SK-N-SH (cell line): ENCODE measurements at regions not wholly inside any gene's neighbourhood (a gene's known extent, or its start where the extent isn't known, plus 50 kb on each side); places are given as distances from the start of the nearest gene placed in this dataset.

Experiments
- CTCF ChIA-PET: fragments of 300-600, 350-600 bp; formaldehyde crosslinking; extraction: SDS; loops from one replicate; lab custom pipeline; 2021; lab: Yijun Ruan, JAX
- POLR2A ChIA-PET: fragments of 350-600 bp; sonication (Branson Sonifier 250); formaldehyde crosslinking; extraction: SDS; loops from one replicate; lab custom pipeline; 2020; ENCODE audit warnings: antibody characterized with exemption, inconsistent platforms; lab: Yijun Ruan, JAX
- DNase-seq: peaks from one replicate; pipeline ENCODE4 v3.0.0; 2012
- H2AFZ ChIP-seq: fragments of 200-600 bp; sonication (generic); 2 replicates; pipeline ENCODE4 v1.8.1; 2016; ENCODE audit warnings: antibody characterized with exemption, mild to moderate bottlenecking, low read depth
- H3F3A ChIP-seq: fragments of 200-600 bp; sonication (generic); replicated peaks from 2 replicates; pipeline ENCODE3; 2016; ENCODE audit warnings: antibody characterized with exemption, mild to moderate bottlenecking; ENCODE audit not compliant: insufficient read depth
- H3K27ac ChIP-seq, 2 experiments: fragments of 200-500 bp in 1 of 2; fragments of 200-600 bp in 1 of 2; sonication (Bioruptor generic) in 1 of 2; sonication (generic), shearing (Covaris generic) in 1 of 2; 2 replicates each; pipeline versions ENCODE4 v1.5.1 to v1.6.1; 2014 to 2016; ENCODE audit warnings: low read depth in 2 of 2, inconsistent platforms in 1 of 2, low read length in 1 of 2, mild to moderate bottlenecking in 1 of 2, mixed read lengths in 1 of 2
- H3K27me3 ChIP-seq: fragments of 200-600 bp; sonication (generic), shearing (Covaris generic); 2 replicates; pipeline ENCODE4 v1.6.1; 2016; ENCODE audit warnings: mixed run types; ENCODE audit not compliant: insufficient read depth
- H3K36me3 ChIP-seq, 2 experiments: fragments of 200-500 bp in 1 of 2; fragments of 200-600 bp in 1 of 2; sonication (Bioruptor generic) in 1 of 2; sonication (generic) in 1 of 2; replicated peaks in 1 of 2; 2 replicates each; pipeline versions ENCODE3 to v1.5.1; 2014 to 2016; ENCODE audit warnings: low read length in 1 of 2, mild to moderate bottlenecking in 1 of 2; ENCODE audit not compliant: insufficient read depth in 2 of 2, control insufficient read depth in 1 of 2
- H3K4me1 ChIP-seq, 2 experiments: fragments of 200-500 bp in 1 of 2; fragments of 200-600 bp in 1 of 2; sonication (Bioruptor generic) in 1 of 2; sonication (generic), shearing (Covaris generic) in 1 of 2; 2 replicates each; pipeline versions ENCODE4 v1.5.1 to v1.6.1; 2014 to 2016; ENCODE audit warnings: low read depth in 1 of 2, low read length in 1 of 2, mixed run types in 1 of 2; ENCODE audit not compliant: insufficient read depth in 2 of 2, control insufficient read depth in 1 of 2
- H3K4me2 ChIP-seq: fragments of 200-600 bp; sonication (generic), shearing (Covaris generic); 2 replicates; pipeline ENCODE4 v1.6.1; 2017; ENCODE audit warnings: mixed run types
- H3K4me3 ChIP-seq, 2 experiments: fragments of 200-500 bp in 1 of 2; fragments of 200-600 bp in 1 of 2; sonication (Bioruptor generic) in 1 of 2; sonication (generic), shearing (Covaris generic) in 1 of 2; 2 replicates each; pipeline versions ENCODE4 v1.5.1 to v1.8.1; 2014 to 2016; ENCODE audit warnings: low read depth in 2 of 2, inconsistent platforms in 1 of 2, low read length in 1 of 2, mild to moderate bottlenecking in 1 of 2, mixed read lengths in 1 of 2, moderate library complexity in 1 of 2
- H3K79me2 ChIP-seq: fragments of 200-600 bp; sonication (generic); 2 replicates; pipeline ENCODE4 v1.8.1; 2017; ENCODE audit warnings: mild to moderate bottlenecking; ENCODE audit not compliant: insufficient read depth
- H3K9ac ChIP-seq: fragments of 200-600 bp; sonication (generic); 2 replicates; pipeline ENCODE4 v1.6.1; 2017; ENCODE audit warnings: mixed run types
- H3K9me2 ChIP-seq: fragments of 200-600 bp; sonication (generic); 2 replicates; pipeline ENCODE4 v1.6.1; 2017; ENCODE audit warnings: mixed run types
- H3K9me3 ChIP-seq: fragments of 200-600 bp; sonication (generic); 2 replicates; pipeline ENCODE4 v1.6.1; 2017; ENCODE audit warnings: mixed run types, mild to moderate bottlenecking, moderate library complexity
- H4K20me1 ChIP-seq: fragments of 200-600 bp; sonication (generic); 2 replicates; pipeline ENCODE4 v1.6.1; 2017; ENCODE audit warnings: mild to moderate bottlenecking, mixed run types; ENCODE audit not compliant: insufficient read depth
- CHD2 ChIP-seq: fragments of 150-350 bp; IDR thresholded peaks from 2 replicates; pipeline ENCODE4 v1.6.1; 2018; ENCODE audit warnings: low read length; ENCODE audit not compliant: partially characterized antibody
- EP300 ChIP-seq, 2 experiments: IDR thresholded peaks; 2 replicates each; pipeline versions ENCODE4 v1.4.0 to v1.6.1; 2012; ENCODE audit warnings: borderline replicate concordance in 1 of 2, low read depth in 1 of 2, low read length in 1 of 2
- FOXJ3 ChIP-seq: sonication (generic); formaldehyde crosslinking; IDR thresholded peaks from 2 replicates; pipeline ENCODE4 v1.5.1; 2020; ENCODE audit warnings: mild to moderate bottlenecking, missing genetic modification reagents
- MEF2A ChIP-seq: IDR thresholded peaks from 2 replicates; pipeline ENCODE4 v1.4.0; 2012; ENCODE audit warnings: low read depth, borderline replicate concordance
- NFIC ChIP-seq: IDR thresholded peaks from 2 replicates; pipeline ENCODE4 v1.4.0; 2012; ENCODE audit warnings: borderline replicate concordance
- POLR2AphosphoS5 ChIP-seq: IDR thresholded peaks from 2 replicates; pipeline ENCODE4 v1.6.1; 2012; ENCODE audit warnings: low read depth, low read length
- RFX5 ChIP-seq: IDR thresholded peaks from 2 replicates; pipeline ENCODE4 v1.6.1; 2012; ENCODE audit warnings: mild to moderate bottlenecking, improper control_type of control experiment, low read length
- RXRA ChIP-seq: IDR thresholded peaks from 2 replicates; pipeline ENCODE4 v1.4.0; 2012; ENCODE audit warnings: low read depth, mild to moderate bottlenecking, borderline replicate concordance
- TEAD4 ChIP-seq: IDR thresholded peaks from 2 replicates; pipeline ENCODE4 v1.4.0; 2012; ENCODE audit warnings: mild to moderate bottlenecking, borderline replicate concordance; ENCODE audit not compliant: insufficient read depth
- WGBS: methylation state at CpG from one replicate; pipeline ENCODE4 v1.1.6; 2017; ENCODE audit warnings: low lambda C conversion rate; 5-methylcytosine and 5-hydroxymethylcytosine counted together
- TF ChIP-seq, protein P1 (sequence below): fragments of 200-600 bp; sonication (generic); IDR thresholded peaks from 2 replicates; pipeline ENCODE4 v1.6.1; 2017; ENCODE audit warnings: antibody characterized with exemption, mild to moderate bottlenecking, moderate library complexity
- TF ChIP-seq, protein P2 (sequence below): IDR thresholded peaks from 2 replicates; pipeline ENCODE4 v1.4.0; 2012; ENCODE audit warnings: low read depth, borderline replicate concordance
- TF ChIP-seq, protein P3 (sequence below): IDR thresholded peaks from 2 replicates; pipeline ENCODE4; 2012

DNA sequence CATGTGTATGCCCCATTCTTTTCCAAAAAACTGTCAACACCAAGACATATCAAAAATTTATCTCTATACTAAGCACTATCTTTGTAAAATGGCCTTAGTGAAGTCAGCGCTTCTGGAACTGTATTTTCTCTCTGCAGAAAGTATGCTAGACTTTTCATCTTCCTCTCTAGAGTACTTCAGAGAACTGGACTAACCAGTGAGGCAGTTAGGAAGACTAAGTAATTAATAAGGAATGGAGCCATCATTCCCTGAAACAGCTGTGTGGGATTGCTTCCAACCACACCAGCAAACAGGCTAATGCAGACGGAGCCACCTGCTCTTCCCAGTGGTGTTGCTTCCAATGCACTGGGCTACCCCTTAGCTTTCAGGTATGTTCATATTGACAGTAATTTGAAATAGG lies 169.1 kb upstream of the FUT9 start:
- Histone ChIP-seq H3K9me2 (no peaks in the 10 kb centered on the region), H3K4me1 (no peaks in the 10 kb centered on the region), H3K9me3 (no peaks in the 10 kb centered on the region; the same call in 1 of the 2 replicates), H2AFZ (no peak overlapping the region), H3K27ac (no peak overlapping the region), H3K79me2 (no peaks in the 10 kb centered on the region), H3K9ac (no peak overlapping the region), H3K4me3 (no peak overlapping the region), H4K20me1 (no peaks in the 10 kb centered on the region), H3F3A (no peaks in the 10 kb centered on the region), H3K36me3 (no peaks in the 10 kb centered on the region), H3K4me2 (no peak overlapping the region), H3K27me3 (no peaks in the 10 kb centered on the region)
- DNase-seq: no peak
- ChIA-PET POLR2A (no interaction called here), CTCF (no interaction called here)
- 58% methylated on average over 2 of the region's 2 CpGs for WGBS
- TF ChIP-seq, protein P1, sequence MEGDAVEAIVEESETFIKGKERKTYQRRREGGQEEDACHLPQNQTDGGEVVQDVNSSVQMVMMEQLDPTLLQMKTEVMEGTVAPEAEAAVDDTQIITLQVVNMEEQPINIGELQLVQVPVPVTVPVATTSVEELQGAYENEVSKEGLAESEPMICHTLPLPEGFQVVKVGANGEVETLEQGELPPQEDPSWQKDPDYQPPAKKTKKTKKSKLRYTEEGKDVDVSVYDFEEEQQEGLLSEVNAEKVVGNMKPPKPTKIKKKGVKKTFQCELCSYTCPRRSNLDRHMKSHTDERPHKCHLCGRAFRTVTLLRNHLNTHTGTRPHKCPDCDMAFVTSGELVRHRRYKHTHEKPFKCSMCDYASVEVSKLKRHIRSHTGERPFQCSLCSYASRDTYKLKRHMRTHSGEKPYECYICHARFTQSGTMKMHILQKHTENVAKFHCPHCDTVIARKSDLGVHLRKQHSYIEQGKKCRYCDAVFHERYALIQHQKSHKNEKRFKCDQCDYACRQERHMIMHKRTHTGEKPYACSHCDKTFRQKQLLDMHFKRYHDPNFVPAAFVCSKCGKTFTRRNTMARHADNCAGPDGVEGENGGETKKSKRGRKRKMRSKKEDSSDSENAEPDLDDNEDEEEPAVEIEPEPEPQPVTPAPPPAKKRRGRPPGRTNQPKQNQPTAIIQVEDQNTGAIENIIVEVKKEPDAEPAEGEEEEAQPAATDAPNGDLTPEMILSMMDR: no peak
- TF ChIP-seq TEAD4: no peak

DNA sequence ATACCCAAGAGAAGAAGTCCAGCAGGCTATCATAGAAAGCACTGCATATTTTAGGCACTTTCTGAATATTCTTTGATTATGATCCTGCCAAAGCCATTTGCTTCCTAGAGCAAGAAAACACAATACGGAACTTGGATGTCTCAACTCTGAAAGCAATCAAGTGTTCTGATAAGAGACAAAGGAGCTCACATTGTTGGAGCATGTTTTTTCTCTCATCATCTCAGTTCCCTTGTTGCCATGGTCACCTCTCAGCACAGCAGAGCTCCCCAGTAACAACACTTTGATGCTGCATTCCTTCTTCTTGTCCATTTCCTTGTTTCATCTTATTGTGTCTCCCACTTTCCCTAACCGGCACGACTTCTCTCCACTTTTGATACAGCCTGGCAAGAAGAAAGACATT lies 168.7 kb upstream of the FUT9 start:
- Histone ChIP-seq H3K4me2 (no peak overlapping the region), H3K79me2 (no peaks in the 10 kb centered on the region), H3K4me1 (no peaks in the 10 kb centered on the region), H4K20me1 (no peaks in the 10 kb centered on the region), H3K4me3 (no peak overlapping the region), H2AFZ (no peak overlapping the region), H3K9me3 (no peaks in the 10 kb centered on the region; the same call in 1 of the 2 replicates), H3K27ac (no peak overlapping the region), H3K9ac (no peak overlapping the region), H3K27me3 (no peaks in the 10 kb centered on the region), H3F3A (no peaks in the 10 kb centered on the region), H3K36me3 (no peaks in the 10 kb centered on the region), H3K9me2 (no peaks in the 10 kb centered on the region)
- no peak for DNase-seq
- POLR2A ChIA-PET: no interaction called here
- WGBS: 76% methylated on average over 3 of the region's 3 CpGs
- no peak for TF ChIP-seq POLR2AphosphoS5
- TF ChIP-seq NFIC: no peak
- CTCF ChIA-PET: no interaction called here

DNA sequence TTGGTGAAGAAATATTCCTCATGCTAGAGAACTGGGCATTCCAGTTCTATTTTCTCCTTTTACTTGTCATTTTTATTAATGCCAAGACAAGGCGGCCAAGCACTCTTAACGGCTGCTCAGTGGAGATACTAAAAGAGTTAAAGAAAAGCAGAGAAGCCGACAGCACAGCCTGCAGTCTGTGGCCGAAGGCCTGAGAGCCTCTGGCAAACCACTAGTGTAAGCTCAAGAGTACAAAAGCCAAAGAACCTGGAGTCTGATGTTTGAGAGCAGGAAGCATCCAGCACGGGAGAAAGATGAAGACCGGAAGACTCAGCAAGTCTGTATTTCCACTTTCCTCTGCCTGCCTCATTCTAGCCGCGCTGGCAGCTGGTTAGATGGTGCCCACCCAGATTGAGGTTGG lies 167.1 kb upstream of the FUT9 start:
- POLR2A ChIA-PET: no interaction called here

More for the DNA sequence above, 167.1 kb upstream of the FUT9 start:
- Histone ChIP-seq H2AFZ (no peak overlapping the region), H4K20me1 (no peaks in the 10 kb centered on the region), H3K9me2 (no peaks in the 10 kb centered on the region), H3K4me2 (no peak overlapping the region), H3K79me2 (no peaks in the 10 kb centered on the region), H3K4me3 (no peak overlapping the region), H3K36me3 (no peaks in the 10 kb centered on the region), H3F3A (no peaks in the 10 kb centered on the region), H3K9ac (no peak overlapping the region), H3K27ac (no peak overlapping the region), H3K9me3 (no peaks in the 10 kb centered on the region), H3K27me3 (no peaks in the 10 kb centered on the region), H3K4me1 (no peaks in the 10 kb centered on the region)
- WGBS: 45% methylated on average over 8 of the region's 8 CpGs
- TF ChIP-seq EP300 (IDR thresholded peaks at IDR 0.05; ENCODE audit: borderline replicate concordance in 1 of 2, low read depth in 1 of 2, low read length in 1 of 2): no peak
- TF ChIP-seq, protein P2, sequence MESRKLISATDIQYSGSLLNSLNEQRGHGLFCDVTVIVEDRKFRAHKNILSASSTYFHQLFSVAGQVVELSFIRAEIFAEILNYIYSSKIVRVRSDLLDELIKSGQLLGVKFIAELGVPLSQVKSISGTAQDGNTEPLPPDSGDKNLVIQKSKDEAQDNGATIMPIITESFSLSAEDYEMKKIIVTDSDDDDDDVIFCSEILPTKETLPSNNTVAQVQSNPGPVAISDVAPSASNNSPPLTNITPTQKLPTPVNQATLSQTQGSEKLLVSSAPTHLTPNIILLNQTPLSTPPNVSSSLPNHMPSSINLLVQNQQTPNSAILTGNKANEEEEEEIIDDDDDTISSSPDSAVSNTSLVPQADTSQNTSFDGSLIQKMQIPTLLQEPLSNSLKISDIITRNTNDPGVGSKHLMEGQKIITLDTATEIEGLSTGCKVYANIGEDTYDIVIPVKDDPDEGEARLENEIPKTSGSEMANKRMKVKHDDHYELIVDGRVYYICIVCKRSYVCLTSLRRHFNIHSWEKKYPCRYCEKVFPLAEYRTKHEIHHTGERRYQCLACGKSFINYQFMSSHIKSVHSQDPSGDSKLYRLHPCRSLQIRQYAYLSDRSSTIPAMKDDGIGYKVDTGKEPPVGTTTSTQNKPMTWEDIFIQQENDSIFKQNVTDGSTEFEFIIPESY: no peak
- TF ChIP-seq CHD2: no peak
- TF ChIP-seq, protein P3, sequence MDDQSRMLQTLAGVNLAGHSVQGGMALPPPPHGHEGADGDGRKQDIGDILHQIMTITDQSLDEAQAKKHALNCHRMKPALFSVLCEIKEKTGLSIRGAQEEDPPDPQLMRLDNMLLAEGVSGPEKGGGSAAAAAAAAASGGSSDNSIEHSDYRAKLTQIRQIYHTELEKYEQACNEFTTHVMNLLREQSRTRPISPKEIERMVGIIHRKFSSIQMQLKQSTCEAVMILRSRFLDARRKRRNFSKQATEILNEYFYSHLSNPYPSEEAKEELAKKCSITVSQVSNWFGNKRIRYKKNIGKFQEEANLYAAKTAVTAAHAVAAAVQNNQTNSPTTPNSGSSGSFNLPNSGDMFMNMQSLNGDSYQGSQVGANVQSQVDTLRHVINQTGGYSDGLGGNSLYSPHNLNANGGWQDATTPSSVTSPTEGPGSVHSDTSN: no peak
- no peak for TF ChIP-seq FOXJ3 (CRISPR knock-in tag)
- TF ChIP-seq NFIC: no peak
- TF ChIP-seq RXRA: no peak
- TF ChIP-seq RFX5: no peak
- no peak for TF ChIP-seq MEF2A
- CTCF ChIA-PET: no interaction called here
- no peak for DNase-seq
